Tibial nerve (tissue), 4 donors: ENCODE measurements at regions not wholly inside any gene's neighbourhood (a gene's known extent, or its start where the extent isn't known, plus 50 kb on each side); places are given as distances from the start of the nearest gene placed in this dataset.

ENCODE experiments used
- DNase-seq, 2 donors: peaks; one replicate each; pipeline ENCODE4 v3.0.0-alpha.2; 2019; ENCODE audit warnings: low spot score in 2 of 2
- H3K27ac ChIP-seq, 4 donors: fragments of 200-600 bp; sonication (generic) in 3 of 4; one replicate each; pipeline ENCODE4 v1.5.1; 2017 to 2019; ENCODE audit warnings: mild to moderate bottlenecking in 1 of 4
- H3K27me3 ChIP-seq, 2 donors: fragments of 200-600 bp; sonication (generic) in 1 of 2; one replicate each; pipeline versions ENCODE4 v1.5.1 to v1.6.0; 2017 to 2019
- H3K36me3 ChIP-seq, 3 donors: fragments of 200-600 bp; sonication (generic); one replicate each; pipeline ENCODE4 v1.5.1; 2018 to 2019
- H3K4me1 ChIP-seq, 4 donors: fragments of 200-600 bp; sonication (generic) in 3 of 4; one replicate each; pipeline ENCODE4 v1.5.1; 2017 to 2019
- H3K4me3 ChIP-seq, 4 donors: fragments of 200-600 bp; sonication (generic) in 3 of 4; one replicate each; pipeline ENCODE4 v1.5.1; 2017 to 2019; ENCODE audit warnings: mild to moderate bottlenecking in 1 of 4, moderate library complexity in 1 of 4
- H3K9me3 ChIP-seq, 4 donors: fragments of 200-600 bp; sonication (generic) in 3 of 4; one replicate each; pipeline ENCODE4 v1.5.1; 2017 to 2019
- EP300 ChIP-seq, 2 donors: sonication (generic); formaldehyde crosslinking; IDR thresholded peaks; one replicate each; pipeline ENCODE4 v1.6.1; 2017; ENCODE audit warnings: antibody characterized with exemption in 2 of 2, mild to moderate bottlenecking in 1 of 2
- POLR2A ChIP-seq, 2 donors: fragments of 450-650 bp; IDR thresholded peaks; one replicate each; pipeline ENCODE4 v1.6.1; 2017; ENCODE audit warnings: antibody characterized with exemption in 2 of 2, mild to moderate bottlenecking in 2 of 2, moderate library complexity in 2 of 2
- WGBS, 2 donors: methylation state at CpG; one replicate each; pipeline ENCODE4 v1.1.5; 2018; 5-methylcytosine and 5-hydroxymethylcytosine counted together
- TF ChIP-seq, protein P1 (sequence below), 5 experiments: fragments of 200-600 bp in 3 of 5; fragments of 450-650 bp in 2 of 5; sonication (generic) in 3 of 5; IDR thresholded peaks; one replicate each; pipeline ENCODE4 v1.5.1; 2016 to 2019; ENCODE audit warnings: antibody characterized with exemption in 5 of 5, mild to moderate bottlenecking in 3 of 5, moderate library complexity in 2 of 5

DNA sequence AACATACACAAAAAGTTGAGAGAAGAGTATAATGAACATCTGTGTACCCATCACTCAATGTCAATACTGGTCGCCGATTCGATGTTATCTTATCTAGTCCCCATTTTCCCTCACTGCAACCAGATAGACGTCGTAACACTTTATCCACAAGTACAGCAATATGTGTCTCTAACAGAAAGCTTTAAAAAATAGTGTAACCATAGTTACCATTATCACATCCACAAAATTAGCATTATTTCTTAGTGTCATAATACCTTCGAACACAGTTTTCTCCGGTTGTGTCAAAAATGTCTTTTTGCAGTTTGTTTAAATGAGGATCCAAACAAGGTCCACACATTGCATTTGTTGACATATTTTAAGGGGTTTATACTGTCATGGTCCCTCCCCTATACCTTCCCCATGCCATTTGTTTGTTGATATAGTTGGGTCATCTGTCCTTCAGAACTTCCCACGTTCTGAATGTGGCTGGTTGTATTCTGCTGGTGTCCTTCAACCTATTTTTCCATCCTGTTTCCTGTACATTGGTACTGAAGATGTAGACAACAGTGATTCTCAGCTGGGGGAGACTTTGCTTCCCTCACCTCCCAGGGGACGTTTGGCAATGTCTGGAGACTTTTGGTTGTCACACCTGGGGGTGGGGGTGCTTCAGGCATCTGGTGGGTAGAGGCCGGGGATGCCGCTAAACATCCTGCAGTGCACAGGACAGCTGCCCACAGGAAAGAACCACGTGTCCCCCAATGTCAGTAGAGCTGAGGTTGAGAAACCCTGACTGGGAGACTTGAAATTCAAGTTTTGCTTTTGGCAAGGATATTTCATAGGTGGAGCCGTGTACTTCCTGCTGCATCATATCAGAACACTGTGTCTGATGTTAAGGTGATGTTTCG is 72.7 kb upstream of the SPRED2 start:
- 76 to 77% methylated on average over 14 of the region's 14 CpGs for WGBS, 2 donors
- Histone ChIP-seq H3K4me1 (no peaks in the 10 kb centered on the region), H3K36me3 (no peaks in the 10 kb centered on the region), H3K9me3 (no peaks in the 10 kb centered on the region), H3K27me3 (no peaks in the 10 kb centered on the region), H3K4me3 (no peak overlapping the region), H3K27ac (no peak overlapping the region)
- no peak for DNase-seq
- TF ChIP-seq, protein P1, sequence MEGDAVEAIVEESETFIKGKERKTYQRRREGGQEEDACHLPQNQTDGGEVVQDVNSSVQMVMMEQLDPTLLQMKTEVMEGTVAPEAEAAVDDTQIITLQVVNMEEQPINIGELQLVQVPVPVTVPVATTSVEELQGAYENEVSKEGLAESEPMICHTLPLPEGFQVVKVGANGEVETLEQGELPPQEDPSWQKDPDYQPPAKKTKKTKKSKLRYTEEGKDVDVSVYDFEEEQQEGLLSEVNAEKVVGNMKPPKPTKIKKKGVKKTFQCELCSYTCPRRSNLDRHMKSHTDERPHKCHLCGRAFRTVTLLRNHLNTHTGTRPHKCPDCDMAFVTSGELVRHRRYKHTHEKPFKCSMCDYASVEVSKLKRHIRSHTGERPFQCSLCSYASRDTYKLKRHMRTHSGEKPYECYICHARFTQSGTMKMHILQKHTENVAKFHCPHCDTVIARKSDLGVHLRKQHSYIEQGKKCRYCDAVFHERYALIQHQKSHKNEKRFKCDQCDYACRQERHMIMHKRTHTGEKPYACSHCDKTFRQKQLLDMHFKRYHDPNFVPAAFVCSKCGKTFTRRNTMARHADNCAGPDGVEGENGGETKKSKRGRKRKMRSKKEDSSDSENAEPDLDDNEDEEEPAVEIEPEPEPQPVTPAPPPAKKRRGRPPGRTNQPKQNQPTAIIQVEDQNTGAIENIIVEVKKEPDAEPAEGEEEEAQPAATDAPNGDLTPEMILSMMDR (IDR thresholded peaks at IDR 0.05) = no peak
- TF ChIP-seq POLR2A (IDR thresholded peaks at IDR 0.05) (no peak), EP300 (IDR thresholded peaks at IDR 0.05) (no peak)

- Histone ChIP-seq H3K9me3 (no peaks in the 10 kb centered on the region), H3K27me3 (no peaks in the 10 kb centered on the region), H3K36me3 (no peaks in the 10 kb centered on the region), H3K27ac (no peak overlapping the region), H3K4me3 (no peak overlapping the region), H3K4me1 (no peaks in the 10 kb centered on the region)
- 83 to 85% methylated on average over 6 of the region's 6 CpGs for WGBS, 2 donors
- TF ChIP-seq POLR2A (IDR thresholded peaks at IDR 0.05) = no peak
- TF ChIP-seq EP300 (IDR thresholded peaks at IDR 0.05) = no peak
- TF ChIP-seq, protein P1 (IDR thresholded peaks at IDR 0.05) = no peak
- no peak for DNase-seq
Observed at GRCh38 chr2:65504201-65504600, 71.8 kb upstream of the SPRED2 start.

- no peaks in the 10 kb centered on the region for H3K4me1 ChIP-seq
- TF ChIP-seq POLR2A (IDR thresholded peaks at IDR 0.05) (no peak), EP300 (IDR thresholded peaks at IDR 0.05) (no peak)
- TF ChIP-seq, protein P1 (IDR thresholded peaks at IDR 0.05) = no peak
- no peak overlapping the region for H3K4me3 ChIP-seq
- no peaks in the 10 kb centered on the region for H3K9me3 ChIP-seq
- WGBS, 2 donors = 50 to 55% methylated on average over 5 of the region's 5 CpGs
- no peaks in the 10 kb centered on the region for H3K36me3 ChIP-seq
- H3K27me3 ChIP-seq = no peaks in the 10 kb centered on the region
- H3K27ac ChIP-seq = no peak overlapping the region
- DNase-seq = no peak
Observed at GRCh38 chr2:65503746-65504145, 71.3 kb upstream of the SPRED2 start.

DNA sequence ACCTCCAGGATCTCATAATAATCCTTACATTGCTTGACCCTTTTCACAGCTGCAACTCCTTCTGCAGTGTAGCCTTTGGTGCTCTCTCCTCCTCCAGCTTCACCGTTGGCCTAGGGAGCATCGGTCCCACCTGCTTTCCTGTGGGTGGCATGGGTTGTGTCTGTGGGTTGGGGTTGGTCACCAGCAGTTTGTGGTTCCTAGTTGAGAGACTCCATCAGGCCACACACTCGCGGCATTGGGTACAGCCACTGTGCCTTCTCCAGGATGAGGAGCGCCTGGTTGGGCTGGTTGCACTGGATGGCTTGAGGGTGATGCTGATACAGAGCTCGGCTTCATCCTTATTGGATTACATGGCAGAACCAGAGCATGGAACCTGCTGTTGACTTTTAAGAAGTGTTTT is 69.4 kb upstream of the SPRED2 start:
- Histone ChIP-seq H3K27me3 (no peaks in the 10 kb centered on the region), H3K9me3 (no peaks in the 10 kb centered on the region), H3K36me3 (no peaks in the 10 kb centered on the region), H3K27ac (no peak overlapping the region), H3K4me1 (no peaks in the 10 kb centered on the region), H3K4me3 (no peak overlapping the region)
- no peak for DNase-seq
- WGBS, 2 donors = 94 to 97% methylated on average over 6 of the region's 6 CpGs
- TF ChIP-seq, protein P1 (IDR thresholded peaks at IDR 0.05) = no peak
- no peak for TF ChIP-seq EP300 (IDR thresholded peaks at IDR 0.05)
- no peak for TF ChIP-seq POLR2A (IDR thresholded peaks at IDR 0.05)

GRCh38 chr2:65501074-65501473 is 68.7 kb upstream of the SPRED2 start:
- Histone ChIP-seq H3K36me3 (no peaks in the 10 kb centered on the region), H3K4me3 (no peak overlapping the region), H3K27ac (no peak overlapping the region), H3K4me1 (no peaks in the 10 kb centered on the region), H3K9me3 (no peaks in the 10 kb centered on the region), H3K27me3 (no peaks in the 10 kb centered on the region)
- no peak for TF ChIP-seq POLR2A (IDR thresholded peaks at IDR 0.05)
- TF ChIP-seq, protein P1 (IDR thresholded peaks at IDR 0.05) = no peak
- no peak for TF ChIP-seq EP300 (IDR thresholded peaks at IDR 0.05)
- 95 to 96% methylated on average over 10 of the region's 10 CpGs for WGBS, 2 donors
- no peak for DNase-seq
